Ectodermal cell (in vitro differentiated cells): ENCODE measurements at regions not wholly inside any gene's neighbourhood (a gene's known extent, or its start where the extent isn't known, plus 50 kb on each side); places are given as distances from the start of the nearest gene placed in this dataset.

ENCODE experiments used
- H3K27ac ChIP-seq: 2 replicates; pipeline ENCODE4 v1.7.0; 2013; ENCODE audit warnings: mild to moderate bottlenecking, low read depth, low read length; ENCODE audit not compliant: insufficient read depth, poor library complexity, severe bottlenecking
- H3K27me3 ChIP-seq: 2 replicates; pipeline ENCODE4 v1.7.0; 2013; ENCODE audit warnings: mild to moderate bottlenecking, low read length; ENCODE audit not compliant: insufficient read depth, control insufficient read depth, poor library complexity, severe bottlenecking
- H3K36me3 ChIP-seq: one replicate; pipeline ENCODE4 v1.7.0; 2013; ENCODE audit warnings: low read length; ENCODE audit not compliant: control insufficient read depth, insufficient read depth
- H3K4me1 ChIP-seq: one replicate; pipeline ENCODE4 v1.7.0; 2013; ENCODE audit warnings: low read length; ENCODE audit not compliant: control insufficient read depth, insufficient read depth
- H3K4me3 ChIP-seq: 2 replicates; pipeline ENCODE4 v1.7.0; 2013; ENCODE audit warnings: low read depth, low read length, control low read depth; ENCODE audit not compliant: insufficient read depth
- H3K9me3 ChIP-seq: 2 replicates; pipeline ENCODE4 v1.7.0; 2013; ENCODE audit warnings: mild to moderate bottlenecking, low read length, moderate library complexity; ENCODE audit not compliant: control insufficient read depth
- WGBS, 2 experiments: methylation state at CpG; one replicate each; pipeline ENCODE4 v1.1.7; 2013; ENCODE audit warnings: missing lambda C conversion rate in 2 of 2; 5-methylcytosine and 5-hydroxymethylcytosine counted together

- H3K27me3 ChIP-seq: no peaks in the 10 kb centered on the region
- no peak overlapping the region for H3K4me3 ChIP-seq
- no peaks in the 10 kb centered on the region for H3K9me3 ChIP-seq
- 10 to 28% methylated on average over 3 of the region's 3 CpGs for WGBS, 2 experiments
- no peaks in the 10 kb centered on the region for H3K4me1 ChIP-seq
- H3K27ac ChIP-seq: no peak overlapping the region
- no peaks in the 10 kb centered on the region for H3K36me3 ChIP-seq
Observed at GRCh38 chr4:128574706-128575105, 234.8 kb upstream of the JADE1 start.

GRCh38 chr4:128573781-128574508, 235.6 kb upstream of the JADE1 start:
- WGBS, 2 experiments: 96 to 98% methylated on average over 4 of the region's 4 CpGs
- no peaks in the 10 kb centered on the region for H3K9me3 ChIP-seq
- H3K36me3 ChIP-seq: no peaks in the 10 kb centered on the region
- H3K27ac ChIP-seq: no peak overlapping the region
- no peaks in the 10 kb centered on the region for H3K27me3 ChIP-seq
- H3K4me3 ChIP-seq: no peak overlapping the region
- H3K4me1 ChIP-seq: no peaks in the 10 kb centered on the region

- 96% methylated on average over 3 of the region's 3 CpGs for WGBS, 2 experiments
- Histone ChIP-seq H3K4me3 (no peak overlapping the region), H3K36me3 (no peaks in the 10 kb centered on the region), H3K27ac (no peak overlapping the region), H3K4me1 (no peaks in the 10 kb centered on the region), H3K9me3 (no peaks in the 10 kb centered on the region), H3K27me3 (no peaks in the 10 kb centered on the region)
Observed at GRCh38 chr4:128572778-128573241, 236.7 kb upstream of the JADE1 start.

GRCh38 chr4:128571747-128572146, 237.8 kb upstream of the JADE1 start:
- Histone ChIP-seq H3K4me3 (no peak overlapping the region), H3K27ac (no peak overlapping the region), H3K36me3 (no peaks in the 10 kb centered on the region), H3K4me1 (no peaks in the 10 kb centered on the region), H3K9me3 (no peaks in the 10 kb centered on the region), H3K27me3 (no peaks in the 10 kb centered on the region)

- Histone ChIP-seq H3K27ac (no peak overlapping the region), H3K9me3 (no peaks in the 10 kb centered on the region), H3K4me1 (no peaks in the 10 kb centered on the region), H3K27me3 (no peaks in the 10 kb centered on the region), H3K36me3 (no peaks in the 10 kb centered on the region), H3K4me3 (no peak overlapping the region)
- WGBS, 2 experiments: 70 to 82% methylated on average over 6 of the region's 6 CpGs
Observed at GRCh38 chr4:128570387-128570975, 239.0 kb upstream of the JADE1 start.

DNA sequence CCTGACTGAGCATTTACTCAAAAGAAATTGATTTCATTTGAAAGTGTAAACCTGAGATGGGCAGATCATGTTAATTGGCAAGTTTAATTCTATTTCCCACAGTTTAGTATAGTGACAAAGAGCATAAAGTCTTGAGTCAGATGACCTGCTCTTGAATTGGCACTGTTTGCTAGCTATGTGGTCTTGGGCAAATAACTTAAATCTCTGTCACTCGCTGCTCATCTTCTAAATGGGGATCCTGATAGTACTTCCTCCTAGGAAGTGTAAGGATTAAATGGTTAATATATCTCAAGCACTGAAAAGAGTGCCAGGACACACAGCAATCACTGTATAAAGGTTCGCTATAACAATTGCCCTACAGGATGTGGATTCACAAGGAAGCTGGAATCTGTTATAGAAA, 242.8 kb upstream of the JADE1 start:
- H3K4me1 ChIP-seq: no peaks in the 10 kb centered on the region
- H3K27ac ChIP-seq: no peak overlapping the region
- H3K36me3 ChIP-seq: no peaks in the 10 kb centered on the region
- H3K27me3 ChIP-seq: no peaks in the 10 kb centered on the region
- WGBS, 2 experiments: 96 to 100% methylated on average over 2 of the region's 2 CpGs
- H3K9me3 ChIP-seq: no peaks in the 10 kb centered on the region
- H3K4me3 ChIP-seq: no peak overlapping the region

- H3K4me1 ChIP-seq: no peaks in the 10 kb centered on the region
- no peaks in the 10 kb centered on the region for H3K36me3 ChIP-seq
- no peak overlapping the region for H3K4me3 ChIP-seq
- 45 to 46% methylated on average over 3 to 4 of the region's 4 CpGs for WGBS, 2 experiments
- H3K9me3 ChIP-seq: no peaks in the 10 kb centered on the region
- no peak overlapping the region for H3K27ac ChIP-seq
- H3K27me3 ChIP-seq: no peaks in the 10 kb centered on the region
Observed at GRCh38 chr4:128565565-128566186, 243.8 kb upstream of the JADE1 start.

GRCh38 chr4:128565054-128565453, 244.4 kb upstream of the JADE1 start:
- Histone ChIP-seq H3K4me3 (no peak overlapping the region), H3K4me1 (no peaks in the 10 kb centered on the region), H3K27me3 (no peaks in the 10 kb centered on the region), H3K27ac (no peak overlapping the region), H3K36me3 (no peaks in the 10 kb centered on the region), H3K9me3 (no peaks in the 10 kb centered on the region)
- 90 to 95% methylated on average over 2 of the region's 2 CpGs for WGBS, 2 experiments

DNA sequence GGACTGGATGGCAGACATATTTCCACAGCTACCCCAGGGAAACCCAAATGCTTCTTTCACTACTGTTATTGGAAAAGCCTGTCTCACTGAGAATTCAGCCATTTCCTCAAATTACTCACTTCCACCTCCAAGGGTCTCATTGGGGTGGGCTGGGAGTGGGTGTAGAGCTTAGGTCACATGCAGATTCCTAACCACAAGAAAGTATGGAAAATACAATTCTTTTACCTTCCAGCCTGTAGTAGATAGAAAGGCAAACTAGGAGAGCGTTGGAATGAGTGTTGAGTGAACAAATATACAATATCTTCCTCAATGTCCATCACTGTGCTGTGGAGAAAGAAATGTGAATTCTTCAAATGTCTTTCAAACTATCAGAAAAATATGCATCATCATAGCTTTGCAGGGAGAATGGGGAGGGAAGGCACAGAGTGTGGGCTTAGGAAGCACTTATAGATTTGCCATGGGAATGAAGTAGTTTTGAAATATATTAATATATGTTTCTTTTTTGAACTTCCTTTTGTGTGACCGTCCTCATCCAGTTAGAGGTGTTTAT, 245.3 kb upstream of the JADE1 start:
- H3K36me3 ChIP-seq: no peaks in the 10 kb centered on the region
- H3K9me3 ChIP-seq: no peaks in the 10 kb centered on the region
- H3K27ac ChIP-seq: no peak overlapping the region
- H3K4me3 ChIP-seq: no peak overlapping the region
- 87 to 88% methylated on average over 1 to 2 of the region's 2 CpGs for WGBS, 2 experiments
- H3K27me3 ChIP-seq: no peaks in the 10 kb centered on the region
- H3K4me1 ChIP-seq: no peaks in the 10 kb centered on the region

DNA sequence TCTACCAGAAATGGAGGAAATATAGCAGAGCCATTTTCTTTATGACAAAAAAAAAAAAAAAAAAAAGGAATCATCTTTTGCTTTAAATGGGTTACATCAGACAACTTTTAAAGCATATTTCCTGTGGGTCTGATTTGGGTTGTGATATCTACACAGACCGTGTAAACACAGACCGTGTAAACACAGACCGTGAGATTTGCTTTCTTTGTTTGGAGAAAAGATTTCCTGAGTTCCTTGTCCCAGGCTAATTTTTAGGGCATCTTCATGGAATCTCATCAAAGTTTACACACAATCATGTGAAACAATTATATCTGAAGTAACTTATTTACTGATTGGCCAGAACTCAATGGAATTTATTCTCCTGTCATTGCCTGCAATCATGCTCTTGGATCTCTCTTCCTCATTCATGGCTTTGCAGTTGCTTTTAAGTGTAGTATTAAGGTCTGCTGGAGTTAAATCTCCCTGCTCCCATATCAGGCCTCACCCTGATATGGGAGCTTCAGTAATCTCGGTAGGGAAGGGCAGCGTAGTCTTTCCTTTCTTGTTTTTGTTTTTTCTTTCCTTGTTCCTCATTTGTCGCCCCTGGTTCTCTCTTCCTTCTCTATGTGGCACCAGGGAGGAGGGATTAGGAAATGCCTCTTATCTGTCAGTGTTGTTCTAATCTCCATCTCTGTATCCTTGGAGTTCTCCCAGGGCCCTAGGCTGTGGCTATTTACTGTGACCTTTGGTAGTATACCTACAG, 248.6 kb upstream of the JADE1 start:
- no peaks in the 10 kb centered on the region for H3K4me1 ChIP-seq
- H3K27ac ChIP-seq: no peak overlapping the region
- no peaks in the 10 kb centered on the region for H3K9me3 ChIP-seq
- H3K36me3 ChIP-seq: no peaks in the 10 kb centered on the region
- H3K27me3 ChIP-seq: no peaks in the 10 kb centered on the region
- H3K4me3 ChIP-seq: no peak overlapping the region
- 74 to 79% methylated on average over 5 to 6 of the region's 6 CpGs for WGBS, 2 experiments
